A549 (cell line): ENCODE measurements at regions not wholly inside any gene's neighbourhood (a gene's known extent, or its start where the extent isn't known, plus 50 kb on each side); places are given as distances from the start of the nearest gene placed in this dataset.

Source experiments
- CBX8 ChIP-seq: fragments of 200-600 bp; sonication (generic); IDR thresholded peaks from 2 replicates; pipeline ENCODE4 v1.6.1; 2016
- CEBPB ChIP-seq, 2 experiments: fragments of >200 bp in 1 of 2; sonication (Bioruptor Twin) in 1 of 2; formaldehyde crosslinking in 1 of 2; IDR thresholded peaks; 2 replicates each; pipeline ENCODE4 v1.6.1; 2012 to 2016
- EP300 ChIP-seq, 2 experiments: fragments of >200 bp; sonication (Bioruptor Twin); formaldehyde crosslinking; IDR thresholded peaks; 2 replicates in 1 of 2; 3 replicates in 1 of 2; pipeline ENCODE4 v1.6.1; 2016 to 2017
- ESRRA ChIP-seq: fragments of 150-350 bp; IDR thresholded peaks from 2 replicates; pipeline ENCODE4 v1.6.1; 2014; ENCODE audit warnings: mild to moderate bottlenecking, low read length, borderline replicate concordance
- HDAC2 ChIP-seq: fragments of 200-600 bp; sonication (generic); IDR thresholded peaks from 2 replicates; pipeline ENCODE4 v1.6.1; 2016
- MYC ChIP-seq: IDR thresholded peaks from 2 replicates; pipeline ENCODE4 v1.6.1; 2012; ENCODE audit warnings: mild to moderate bottlenecking, inconsistent platforms, low read length, improper control_type of control experiment, borderline replicate concordance
- POLR2A ChIP-seq: IDR thresholded peaks from 2 replicates; pipeline ENCODE4 v1.6.1; 2012; ENCODE audit warnings: mild to moderate bottlenecking, low read length
- POLR2AphosphoS2 ChIP-seq: conservative IDR thresholded peaks from 2 replicates; pipeline ENCODE4 v1.6.1; 2012; ENCODE audit warnings: low read length, improper control_type of control experiment, inconsistent platforms
- RCOR1 ChIP-seq: fragments of 150-350 bp; IDR thresholded peaks from 2 replicates; pipeline ENCODE4 v1.6.1; 2014; ENCODE audit warnings: antibody characterized with exemption, low read length, low read depth
- TF ChIP-seq, protein P1 (sequence below): fragments of >200 bp; sonication (Bioruptor Twin); formaldehyde crosslinking; IDR thresholded peaks from 3 replicates; pipeline ENCODE4 v1.5.1; 2016
- TF ChIP-seq, protein P2 (sequence below): fragments of 200-600 bp; sonication (generic); IDR thresholded peaks from 2 replicates; pipeline ENCODE4 v1.6.1; 2016; ENCODE audit warnings: antibody characterized with exemption, mild to moderate bottlenecking, moderate library complexity

DNA sequence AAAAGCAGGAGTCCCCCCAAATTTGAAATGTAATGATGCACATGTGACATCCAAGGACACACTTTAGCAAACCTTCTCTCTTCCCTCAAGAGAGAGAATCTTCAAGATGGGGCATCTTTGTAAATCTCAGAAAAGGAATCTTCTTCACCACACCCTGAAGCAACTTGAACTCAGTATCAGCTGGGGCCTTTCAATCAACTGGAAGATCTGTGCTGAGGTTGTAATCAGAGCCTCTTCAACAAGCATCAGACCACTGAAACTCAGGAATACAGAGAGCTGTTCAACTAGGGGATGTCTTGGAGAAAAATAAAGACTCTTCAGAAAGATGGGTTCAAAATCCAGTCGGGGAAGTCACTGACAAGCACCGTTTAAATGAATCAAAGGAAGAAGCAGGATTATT is 92.5 kb upstream of the CAMK1G start:
- TF ChIP-seq ESRRA (no peak), HDAC2 (no peak), EP300 (IDR thresholded peaks at IDR 0.05) (no peak), POLR2AphosphoS2 (no peak), MYC (no peak), POLR2A (no peak), CEBPB (IDR thresholded peaks at IDR 0.05) (no peak), CBX8 (no peak), RCOR1 (no peak)
- TF ChIP-seq, protein P1, sequence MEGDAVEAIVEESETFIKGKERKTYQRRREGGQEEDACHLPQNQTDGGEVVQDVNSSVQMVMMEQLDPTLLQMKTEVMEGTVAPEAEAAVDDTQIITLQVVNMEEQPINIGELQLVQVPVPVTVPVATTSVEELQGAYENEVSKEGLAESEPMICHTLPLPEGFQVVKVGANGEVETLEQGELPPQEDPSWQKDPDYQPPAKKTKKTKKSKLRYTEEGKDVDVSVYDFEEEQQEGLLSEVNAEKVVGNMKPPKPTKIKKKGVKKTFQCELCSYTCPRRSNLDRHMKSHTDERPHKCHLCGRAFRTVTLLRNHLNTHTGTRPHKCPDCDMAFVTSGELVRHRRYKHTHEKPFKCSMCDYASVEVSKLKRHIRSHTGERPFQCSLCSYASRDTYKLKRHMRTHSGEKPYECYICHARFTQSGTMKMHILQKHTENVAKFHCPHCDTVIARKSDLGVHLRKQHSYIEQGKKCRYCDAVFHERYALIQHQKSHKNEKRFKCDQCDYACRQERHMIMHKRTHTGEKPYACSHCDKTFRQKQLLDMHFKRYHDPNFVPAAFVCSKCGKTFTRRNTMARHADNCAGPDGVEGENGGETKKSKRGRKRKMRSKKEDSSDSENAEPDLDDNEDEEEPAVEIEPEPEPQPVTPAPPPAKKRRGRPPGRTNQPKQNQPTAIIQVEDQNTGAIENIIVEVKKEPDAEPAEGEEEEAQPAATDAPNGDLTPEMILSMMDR = no peak
- TF ChIP-seq, protein P2, sequence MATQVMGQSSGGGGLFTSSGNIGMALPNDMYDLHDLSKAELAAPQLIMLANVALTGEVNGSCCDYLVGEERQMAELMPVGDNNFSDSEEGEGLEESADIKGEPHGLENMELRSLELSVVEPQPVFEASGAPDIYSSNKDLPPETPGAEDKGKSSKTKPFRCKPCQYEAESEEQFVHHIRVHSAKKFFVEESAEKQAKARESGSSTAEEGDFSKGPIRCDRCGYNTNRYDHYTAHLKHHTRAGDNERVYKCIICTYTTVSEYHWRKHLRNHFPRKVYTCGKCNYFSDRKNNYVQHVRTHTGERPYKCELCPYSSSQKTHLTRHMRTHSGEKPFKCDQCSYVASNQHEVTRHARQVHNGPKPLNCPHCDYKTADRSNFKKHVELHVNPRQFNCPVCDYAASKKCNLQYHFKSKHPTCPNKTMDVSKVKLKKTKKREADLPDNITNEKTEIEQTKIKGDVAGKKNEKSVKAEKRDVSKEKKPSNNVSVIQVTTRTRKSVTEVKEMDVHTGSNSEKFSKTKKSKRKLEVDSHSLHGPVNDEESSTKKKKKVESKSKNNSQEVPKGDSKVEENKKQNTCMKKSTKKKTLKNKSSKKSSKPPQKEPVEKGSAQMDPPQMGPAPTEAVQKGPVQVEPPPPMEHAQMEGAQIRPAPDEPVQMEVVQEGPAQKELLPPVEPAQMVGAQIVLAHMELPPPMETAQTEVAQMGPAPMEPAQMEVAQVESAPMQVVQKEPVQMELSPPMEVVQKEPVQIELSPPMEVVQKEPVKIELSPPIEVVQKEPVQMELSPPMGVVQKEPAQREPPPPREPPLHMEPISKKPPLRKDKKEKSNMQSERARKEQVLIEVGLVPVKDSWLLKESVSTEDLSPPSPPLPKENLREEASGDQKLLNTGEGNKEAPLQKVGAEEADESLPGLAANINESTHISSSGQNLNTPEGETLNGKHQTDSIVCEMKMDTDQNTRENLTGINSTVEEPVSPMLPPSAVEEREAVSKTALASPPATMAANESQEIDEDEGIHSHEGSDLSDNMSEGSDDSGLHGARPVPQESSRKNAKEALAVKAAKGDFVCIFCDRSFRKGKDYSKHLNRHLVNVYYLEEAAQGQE = no peak
